Smooth muscle cell (in vitro differentiated cells): ENCODE measurements at regions not wholly inside any gene's neighbourhood (a gene's known extent, or its start where the extent isn't known, plus 50 kb on each side); places are given as distances from the start of the nearest gene placed in this dataset.

Experiments used
- DNase-seq: peaks from one replicate; lab custom pipeline; 2025; ENCODE audit not compliant: unreplicated experiment; lab: John Stamatoyannopoulos, UW
- H2AFZ ChIP-seq: fragments of 200-600 bp; sonication (generic); 2 replicates; pipeline ENCODE4 v1.6.0; 2016; ENCODE audit warnings: antibody characterized with exemption, low read depth, mild to moderate bottlenecking
- H3F3A ChIP-seq: fragments of 200-600 bp; sonication (generic); 2 replicates; pipeline ENCODE4 v1.6.0; 2017; ENCODE audit warnings: antibody characterized with exemption, low read depth
- H3K27ac ChIP-seq: fragments of 200-600 bp; sonication (generic); 2 replicates; pipeline ENCODE4 v1.5.1; 2016; ENCODE audit warnings: low read depth, mild to moderate bottlenecking
- H3K27me3 ChIP-seq: fragments of 200-600 bp; sonication (generic); 2 replicates; pipeline ENCODE4 v1.6.1; 2016; ENCODE audit warnings: low read depth, mild to moderate bottlenecking
- H3K36me3 ChIP-seq: fragments of 200-600 bp; sonication (generic); 2 replicates; pipeline ENCODE4 v1.5.1; 2016; ENCODE audit warnings: low read depth
- H3K4me1 ChIP-seq: fragments of 200-600 bp; sonication (generic); 2 replicates; pipeline ENCODE4 v1.5.1; 2016; ENCODE audit warnings: low read depth
- H3K4me2 ChIP-seq: fragments of 200-600 bp; sonication (generic); 2 replicates; pipeline ENCODE4 v1.6.0; 2016; ENCODE audit warnings: mild to moderate bottlenecking
- H3K4me3 ChIP-seq: fragments of 200-600 bp; sonication (generic); 2 replicates; pipeline ENCODE4 v1.5.1; 2016; ENCODE audit warnings: mild to moderate bottlenecking
- H3K79me2 ChIP-seq: fragments of 200-600 bp; sonication (generic); 2 replicates; pipeline ENCODE4 v1.6.0; 2016; ENCODE audit warnings: low read depth, mild to moderate bottlenecking
- H3K9ac ChIP-seq: fragments of 200-600 bp; sonication (generic); 2 replicates; pipeline ENCODE4 v1.6.0; 2016; ENCODE audit warnings: low read depth
- H3K9me3 ChIP-seq: fragments of 200-600 bp; sonication (generic); replicated peaks from 2 replicates; pipeline ENCODE4 v1.5.1; 2016; ENCODE audit warnings: low read depth
- H4K20me1 ChIP-seq: fragments of 200-600 bp; sonication (generic); 2 replicates; pipeline ENCODE4 v1.6.0; 2016; ENCODE audit warnings: low read depth
- WGBS: methylation state at CpG from one replicate; pipeline ENCODE4 v1.1.7; 2016; ENCODE audit warnings: low lambda C conversion rate; 5-methylcytosine and 5-hydroxymethylcytosine counted together
- TF ChIP-seq, protein P1 (sequence below): fragments of 200-600 bp; sonication (generic); IDR thresholded peaks from 2 replicates; pipeline ENCODE4 v1.5.1; 2017; ENCODE audit warnings: borderline replicate concordance, mild to moderate bottlenecking, antibody characterized with exemption; ENCODE audit not compliant: insufficient read depth, poor library complexity, severe bottlenecking

DNA sequence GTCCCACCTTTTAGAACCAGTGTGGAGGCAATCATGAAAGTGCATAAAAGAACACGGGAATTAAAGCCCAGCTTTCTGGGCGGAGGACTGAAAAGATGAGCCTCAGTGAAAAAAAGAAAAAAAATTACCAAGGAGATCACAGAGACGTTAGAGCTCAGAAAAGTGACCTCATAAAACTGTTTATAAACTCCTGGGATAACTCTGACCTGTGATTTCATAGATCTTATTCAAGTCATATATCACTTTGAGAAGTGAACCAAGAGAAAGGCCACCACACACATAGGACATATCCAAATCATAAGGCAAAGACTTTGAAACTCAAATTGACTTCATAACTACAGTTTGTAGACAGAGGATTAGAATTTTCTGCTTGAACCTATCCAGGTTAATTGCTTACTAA, 90.1 kb downstream of the KCNJ2 start:
- no peaks in the 10 kb centered on the region for H3K4me1 ChIP-seq
- TF ChIP-seq, protein P1, sequence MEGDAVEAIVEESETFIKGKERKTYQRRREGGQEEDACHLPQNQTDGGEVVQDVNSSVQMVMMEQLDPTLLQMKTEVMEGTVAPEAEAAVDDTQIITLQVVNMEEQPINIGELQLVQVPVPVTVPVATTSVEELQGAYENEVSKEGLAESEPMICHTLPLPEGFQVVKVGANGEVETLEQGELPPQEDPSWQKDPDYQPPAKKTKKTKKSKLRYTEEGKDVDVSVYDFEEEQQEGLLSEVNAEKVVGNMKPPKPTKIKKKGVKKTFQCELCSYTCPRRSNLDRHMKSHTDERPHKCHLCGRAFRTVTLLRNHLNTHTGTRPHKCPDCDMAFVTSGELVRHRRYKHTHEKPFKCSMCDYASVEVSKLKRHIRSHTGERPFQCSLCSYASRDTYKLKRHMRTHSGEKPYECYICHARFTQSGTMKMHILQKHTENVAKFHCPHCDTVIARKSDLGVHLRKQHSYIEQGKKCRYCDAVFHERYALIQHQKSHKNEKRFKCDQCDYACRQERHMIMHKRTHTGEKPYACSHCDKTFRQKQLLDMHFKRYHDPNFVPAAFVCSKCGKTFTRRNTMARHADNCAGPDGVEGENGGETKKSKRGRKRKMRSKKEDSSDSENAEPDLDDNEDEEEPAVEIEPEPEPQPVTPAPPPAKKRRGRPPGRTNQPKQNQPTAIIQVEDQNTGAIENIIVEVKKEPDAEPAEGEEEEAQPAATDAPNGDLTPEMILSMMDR: no peak
- no peaks in the 10 kb centered on the region for H4K20me1 ChIP-seq
- H3K36me3 ChIP-seq: no peaks in the 10 kb centered on the region
- H3K27ac ChIP-seq: no peak overlapping the region
- WGBS: 90% methylated on average over 3 of the region's 3 CpGs
- peaks cover 15% of the 10 kb centered on the region for H3K27me3 ChIP-seq
- H3K4me3 ChIP-seq: no peak overlapping the region
- no peak overlapping the region for H3K4me2 ChIP-seq
- H3K79me2 ChIP-seq: no peaks in the 10 kb centered on the region
- DNase-seq: no peak
- no peaks in the 10 kb centered on the region for H3F3A ChIP-seq
- no peak overlapping the region for H3K9ac ChIP-seq
- H3K9me3 ChIP-seq: no peaks in the 10 kb centered on the region
- H2AFZ ChIP-seq: no peak overlapping the region

DNA sequence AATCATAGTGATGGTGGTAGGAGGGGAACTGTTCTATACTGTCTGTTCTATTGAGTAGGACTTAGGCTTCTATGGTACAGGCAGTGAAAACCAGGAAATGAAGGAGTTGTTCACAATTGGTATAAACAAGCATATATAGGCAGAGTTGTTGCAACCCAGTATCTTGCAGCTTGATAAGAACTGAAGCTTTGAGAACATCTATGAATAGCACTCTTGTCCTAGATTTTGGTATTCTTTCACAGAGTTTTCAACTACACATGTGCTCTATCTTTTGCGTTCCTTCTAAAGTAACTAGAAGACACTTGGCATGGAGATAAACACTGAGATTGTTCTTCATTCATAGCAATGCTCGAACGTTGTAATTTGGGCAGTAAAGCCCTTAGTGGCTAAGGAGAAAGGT, 91.8 kb downstream of the KCNJ2 start:
- WGBS: 95% methylated on average over 3 of the region's 3 CpGs
- H3K4me1 ChIP-seq: no peaks in the 10 kb centered on the region
- no peaks in the 10 kb centered on the region for H3K79me2 ChIP-seq
- no peak overlapping the region for H3K4me2 ChIP-seq
- TF ChIP-seq, protein P1: no peak
- H3F3A ChIP-seq: no peaks in the 10 kb centered on the region
- no peak overlapping the region for H3K9ac ChIP-seq
- no peaks in the 10 kb centered on the region for H3K9me3 ChIP-seq
- H3K27me3 ChIP-seq: peaks cover 15% of the 10 kb centered on the region
- no peaks in the 10 kb centered on the region for H4K20me1 ChIP-seq
- DNase-seq: no peak
- no peak overlapping the region for H3K27ac ChIP-seq
- H3K36me3 ChIP-seq: no peaks in the 10 kb centered on the region
- H3K4me3 ChIP-seq: no peak overlapping the region
- no peak overlapping the region for H2AFZ ChIP-seq

DNA sequence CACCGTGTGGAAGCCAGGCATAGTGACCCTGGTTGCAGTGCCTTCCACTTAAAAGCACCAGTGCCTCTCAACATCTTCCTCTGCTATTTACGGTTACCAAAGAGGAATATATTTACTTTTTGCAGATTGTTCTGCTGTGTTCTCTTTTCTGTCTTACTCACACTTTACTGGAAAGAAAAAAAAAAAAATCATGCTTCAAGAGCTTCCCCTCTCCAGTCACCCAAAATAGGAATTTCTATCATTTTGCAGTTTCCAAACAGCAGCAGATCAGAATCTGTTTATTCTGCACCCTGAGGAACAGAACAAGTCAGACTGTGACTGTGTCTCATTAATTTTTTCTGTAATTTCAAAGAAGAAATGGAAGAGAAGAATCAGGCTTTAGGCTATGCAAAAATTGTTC, 96.1 kb downstream of the KCNJ2 start:
- DNase-seq: no peak
- WGBS: 68% methylated on average over 2 of the region's 2 CpGs
- H3K9me3 ChIP-seq: no peaks in the 10 kb centered on the region
- H4K20me1 ChIP-seq: no peaks in the 10 kb centered on the region
- TF ChIP-seq, protein P1: no peak
- no peak overlapping the region for H2AFZ ChIP-seq
- H3K27me3 ChIP-seq: peaks cover 8% of the 10 kb centered on the region
- no peaks in the 10 kb centered on the region for H3K36me3 ChIP-seq
- no peaks in the 10 kb centered on the region for H3F3A ChIP-seq
- H3K9ac ChIP-seq: no peak overlapping the region
- no peak overlapping the region for H3K4me2 ChIP-seq
- no peaks in the 10 kb centered on the region for H3K79me2 ChIP-seq
- no peak overlapping the region for H3K4me3 ChIP-seq
- H3K4me1 ChIP-seq: peaks cover under 1% of the 10 kb centered on the region
- H3K27ac ChIP-seq: no peak overlapping the region

DNA sequence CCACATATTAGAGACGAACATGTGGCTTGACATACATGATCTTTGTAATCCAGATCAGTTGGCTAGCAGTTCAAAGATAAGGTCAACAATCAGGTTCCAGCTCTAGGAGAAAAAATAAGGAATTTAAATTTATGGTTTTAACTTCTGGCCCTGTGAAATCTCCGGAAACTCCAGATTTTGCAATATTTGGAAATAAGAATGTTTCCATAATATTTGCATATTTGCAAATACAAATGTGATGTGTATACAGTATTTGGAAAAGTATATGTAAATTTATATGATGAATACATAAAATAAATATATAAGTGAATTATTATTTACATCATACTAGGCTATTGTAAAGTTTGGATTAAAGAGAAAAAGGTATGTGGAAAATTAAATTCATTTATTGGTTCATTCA, 97.1 kb downstream of the KCNJ2 start:
- Histone ChIP-seq H3K27me3 (peaks cover 5% of the 10 kb centered on the region), H3K27ac (no peak overlapping the region), H3K36me3 (no peaks in the 10 kb centered on the region), H2AFZ (no peak overlapping the region), H3F3A (no peaks in the 10 kb centered on the region), H3K9me3 (no peaks in the 10 kb centered on the region), H3K9ac (no peak overlapping the region), H3K4me1 (peaks cover 6% of the 10 kb centered on the region), H3K4me2 (no peak overlapping the region), H3K4me3 (no peak overlapping the region), H4K20me1 (no peaks in the 10 kb centered on the region), H3K79me2 (no peaks in the 10 kb centered on the region)
- TF ChIP-seq, protein P1: no peak
- no peak for DNase-seq
- WGBS: 92% methylated on average over 2 of the region's 2 CpGs
